IMR-90 (cell line): ENCODE measurements at regions not wholly inside any gene's neighbourhood (a gene's known extent, or its start where the extent isn't known, plus 50 kb on each side); places are given as distances from the start of the nearest gene placed in this dataset.

Experiments
- ATAC-seq: fragments of 200-7000 bp; cut with Tn5 transposase; 2 replicates; pipeline ENCODE4 v1.9.1; 2020; ENCODE audit warnings: low read depth, mild to moderate bottlenecking, moderate library complexity
- BruUV-seq: library from RNA; stranded (reverse); fragments of 400-500 nt; replicated peaks from 2 replicates; lab custom pipeline; 2021; lab: Mats Ljungman, UMichigan
- CTCF ChIA-PET: fragments of 300-600 bp; formaldehyde crosslinking; extraction: SDS; loops from one replicate; lab custom pipeline; 2021; ENCODE audit warnings: antibody characterized with exemption; lab: Yijun Ruan, JAX
- POLR2A ChIA-PET: fragments of 300-600 bp; sonication (Branson Sonifier 250); formaldehyde crosslinking; loops from one replicate; lab custom pipeline; 2022; ENCODE audit warnings: antibody characterized with exemption; ENCODE audit not compliant: unreplicated experiment; lab: Charles Lee
- DNase-seq: peaks from one replicate; pipeline ENCODE4 v3.0.0; 2013
- H2AFZ ChIP-seq: replicated peaks from 2 replicates; pipeline ENCODE3; 2013; ENCODE audit warnings: low read length, mild to moderate bottlenecking; ENCODE audit not compliant: poor library complexity
- H2AK5ac ChIP-seq: 2 replicates; pipeline ENCODE4 v1.6.1; 2013; ENCODE audit warnings: low read depth, low read length, inconsistent platforms
- H2AK9ac ChIP-seq: replicated peaks from 2 replicates; pipeline ENCODE3; 2013; ENCODE audit warnings: mild to moderate bottlenecking, low read depth, low read length, moderate library complexity; ENCODE audit not compliant: poor library complexity
- H2BK120ac ChIP-seq: 2 replicates; pipeline ENCODE4 v1.6.1; 2013; ENCODE audit warnings: low read depth, low read length, inconsistent platforms
- H2BK15ac ChIP-seq: 3 replicates; pipeline ENCODE4 v1.6.1; 2013; ENCODE audit warnings: low read depth, low read length, inconsistent platforms
- H2BK20ac ChIP-seq: 2 replicates; pipeline ENCODE4 v1.6.1; 2013; ENCODE audit warnings: low read depth, mild to moderate bottlenecking, inconsistent platforms, low read length, moderate library complexity
- H2BK5ac ChIP-seq: 2 replicates; pipeline ENCODE4 v1.6.1; 2013; ENCODE audit warnings: mild to moderate bottlenecking, low read depth, low read length, inconsistent platforms; ENCODE audit not compliant: poor library complexity, severe bottlenecking
- H3K14ac ChIP-seq: replicated peaks from 2 replicates; pipeline ENCODE4 v1.6.1; 2013; ENCODE audit warnings: low read depth, low read length, inconsistent platforms
- H3K18ac ChIP-seq: 2 replicates; pipeline ENCODE4 v1.6.1; 2013; ENCODE audit warnings: low read depth, low read length, control low read depth
- H3K23ac ChIP-seq: 2 replicates; pipeline ENCODE4 v1.6.1; 2013; ENCODE audit warnings: low read depth, low read length, inconsistent platforms
- H3K27ac ChIP-seq: 2 replicates; pipeline ENCODE4 v1.5.1; 2013; ENCODE audit warnings: mild to moderate bottlenecking, control low read depth, low read length; ENCODE audit not compliant: insufficient read depth
- H3K27me3 ChIP-seq: 2 replicates; pipeline ENCODE4 v1.6.1; 2013; ENCODE audit warnings: low read length; ENCODE audit not compliant: control insufficient read depth, insufficient read depth
- H3K36me3 ChIP-seq: 2 replicates; pipeline ENCODE4 v1.6.1; 2013; ENCODE audit warnings: low read length, mixed read lengths; ENCODE audit not compliant: control insufficient read depth, insufficient read depth
- H3K4ac ChIP-seq: 2 replicates; pipeline ENCODE4 v1.6.1; 2013; ENCODE audit warnings: low read depth, low read length, inconsistent platforms
- H3K4me1 ChIP-seq: 2 replicates; pipeline ENCODE4 v1.6.1; 2013; ENCODE audit warnings: low read length, mixed read lengths; ENCODE audit not compliant: control insufficient read depth, insufficient read depth
- H3K4me2 ChIP-seq: 2 replicates; pipeline ENCODE4 v1.6.1; 2013; ENCODE audit warnings: low read depth, mild to moderate bottlenecking, control low read depth, low read length, moderate library complexity
- H3K4me3 ChIP-seq: 2 replicates; pipeline ENCODE4 v1.5.1; 2013; ENCODE audit warnings: low read depth, mild to moderate bottlenecking, control low read depth, low read length, moderate library complexity; ENCODE audit not compliant: insufficient read depth
- H3K56ac ChIP-seq: 2 replicates; pipeline ENCODE4 v1.6.1; 2013; ENCODE audit warnings: low read length, inconsistent platforms; ENCODE audit not compliant: insufficient read depth; ENCODE audit errors: extremely low read depth
- H3K79me1 ChIP-seq, 2 experiments: 2 replicates each; pipeline ENCODE4 v1.6.1; 2013; ENCODE audit warnings: low read length in 2 of 2, inconsistent platforms in 1 of 2, low read depth in 1 of 2
- H3K9ac ChIP-seq: 2 replicates; pipeline ENCODE4 v1.6.1; 2013; ENCODE audit warnings: low read depth, low read length, control low read depth
- H3K9me1 ChIP-seq: 2 replicates; pipeline ENCODE4 v1.6.1; 2013; ENCODE audit warnings: low read length, inconsistent platforms; ENCODE audit not compliant: insufficient read depth
- H3K9me3 ChIP-seq: 2 replicates; pipeline ENCODE4 v1.6.1; 2013; ENCODE audit warnings: low read length; ENCODE audit not compliant: control insufficient read depth, insufficient read depth
- H4K20me1 ChIP-seq: 2 replicates; pipeline ENCODE4 v1.6.1; 2013; ENCODE audit warnings: low read length, inconsistent platforms; ENCODE audit not compliant: insufficient read depth
- H4K5ac ChIP-seq: 2 replicates; pipeline ENCODE4 v1.6.1; 2013; ENCODE audit warnings: mild to moderate bottlenecking, low read depth, low read length, control low read depth
- H4K8ac ChIP-seq, 2 experiments: 2 replicates each; pipeline ENCODE4 v1.6.1; 2013; ENCODE audit warnings: low read depth in 2 of 2, low read length in 2 of 2, control low read depth in 1 of 2, inconsistent platforms in 1 of 2
- H4K91ac ChIP-seq: 2 replicates; pipeline ENCODE4 v1.6.1; 2013; ENCODE audit warnings: low read depth, low read length, inconsistent platforms; ENCODE audit not compliant: insufficient read depth
- BHLHE40 ChIP-seq: fragments of 150-350 bp; IDR thresholded peaks from 2 replicates; pipeline ENCODE4 v1.6.1; 2016; ENCODE audit warnings: mild to moderate bottlenecking, low read depth, low read length
- CEBPB ChIP-seq: IDR thresholded peaks from 2 replicates; pipeline ENCODE4 v1.6.1; 2012; ENCODE audit warnings: low read depth, low read length, improper control_type of control experiment
- CHD1 ChIP-seq: IDR thresholded peaks from 2 replicates; pipeline ENCODE4 v1.6.1; 2012; ENCODE audit warnings: low read depth, low read length, improper control_type of control experiment
- CTCF ChIP-seq: conservative IDR thresholded peaks from 2 replicates; pipeline ENCODE4 v1.5.1; 2012; ENCODE audit warnings: mild to moderate bottlenecking, low read depth, low read length, improper control_type of control experiment
- ELK1 ChIP-seq: fragments of 150-350 bp; IDR thresholded peaks from 2 replicates; pipeline ENCODE4 v1.6.1; 2016; ENCODE audit warnings: low read depth, mild to moderate bottlenecking, low read length, moderate library complexity, borderline replicate concordance
- FOS ChIP-seq: fragments of 150-350 bp; IDR thresholded peaks from 2 replicates; pipeline ENCODE4 v1.6.1; 2016; ENCODE audit warnings: low read depth, low read length
- MAFK ChIP-seq: IDR thresholded peaks from 2 replicates; pipeline ENCODE4 v1.6.1; 2012; ENCODE audit warnings: low read depth, low read length, improper control_type of control experiment
- MAZ ChIP-seq: IDR thresholded peaks from 2 replicates; pipeline ENCODE4 v1.6.1; 2012; ENCODE audit warnings: low read depth, mild to moderate bottlenecking, low read length, improper control_type of control experiment, moderate library complexity, borderline replicate concordance
- MXI1 ChIP-seq: IDR thresholded peaks from 2 replicates; pipeline ENCODE4 v1.6.1; 2012; ENCODE audit warnings: low read depth, mild to moderate bottlenecking, low read length, moderate library complexity, borderline replicate concordance
- NFE2L2 ChIP-seq: fragments of 150-350 bp; IDR thresholded peaks from 2 replicates; pipeline ENCODE4 v1.6.1; 2016; ENCODE audit warnings: low read depth, mild to moderate bottlenecking, low read length
- POLR2A ChIP-seq: IDR thresholded peaks from 2 replicates; pipeline ENCODE4 v1.6.1; 2012; ENCODE audit warnings: mild to moderate bottlenecking, low read depth, low read length
- RAD21 ChIP-seq: IDR thresholded peaks from 2 replicates; pipeline ENCODE4 v1.6.1; 2012; ENCODE audit warnings: low read length, improper control_type of control experiment
- RFX5 ChIP-seq: IDR thresholded peaks from 2 replicates; pipeline ENCODE4 v1.8.0; 2012; ENCODE audit warnings: low read depth, mild to moderate bottlenecking, low read length, moderate library complexity
- USF2 ChIP-seq: fragments of 150-350 bp; IDR thresholded peaks from 2 replicates; pipeline ENCODE4 v1.6.1; 2017; ENCODE audit warnings: mild to moderate bottlenecking, antibody characterized with exemption, low read length, low read depth
- WGBS, 2 experiments: methylation state at CpG; one replicate each; pipeline versions ENCODE4 v1.1.5 to v1.1.7; 2013; ENCODE audit warnings: missing lambda C conversion rate in 2 of 2; ENCODE audit not compliant: insufficient read length in 1 of 2; ENCODE audit errors: extremely low coverage in 2 of 2; 5-methylcytosine and 5-hydroxymethylcytosine counted together
- dilution Hi-C: fragments of 300-500 bp; cut with HindIII; formaldehyde crosslinking; loops from one replicate; pipeline ENCODE4 v1.14.3; 2018; ENCODE audit warnings: low sequenced_read_pairs; ENCODE audit not compliant: unreplicated experiment
- in situ Hi-C: fragments of 300-500 bp; cut with MboI; formaldehyde crosslinking; loops from 3 replicates; pipeline ENCODE4 v1.14.3; 2019; ENCODE audit warnings: low sequenced_read_pairs, inconsistent platforms, mixed read lengths
- intact Hi-C: fragments of 100-400 bp; cut with micrococcal nuclease; formaldehyde crosslinking; loops from 2 replicates; pipeline ENCODE4 v1.10.0; 2022

- Histone ChIP-seq H4K91ac (no peak overlapping the region), H3K9me3 (no peaks in the 10 kb centered on the region), H3K4ac (no peak overlapping the region), H3K4me2 (no peak overlapping the region), H4K8ac (no peak overlapping the region), H2AK9ac (no peak overlapping the region), H3K18ac (no peak overlapping the region), H3K4me3 (no peak overlapping the region), H3K14ac (no peak overlapping the region), H3K36me3 (no peaks in the 10 kb centered on the region), H2AK5ac (no peak overlapping the region), H2BK20ac (no peak overlapping the region), H3K4me1 (peaks cover 15% of the 10 kb centered on the region), H3K79me1 (peaks cover 32 to 34% of the 10 kb centered on the region in 2 experiments), H4K20me1 (peaks cover 4% of the 10 kb centered on the region; the same call in 1 of the 2 replicates), H4K5ac (no peak overlapping the region), H2AFZ (no peak overlapping the region), H3K9ac (no peak overlapping the region), H3K56ac (no peak overlapping the region), H3K9me1 (peaks cover 19% of the 10 kb centered on the region; the same call in 1 of the 2 replicates), H3K23ac (no peak overlapping the region), H2BK120ac (no peak overlapping the region), H3K27me3 (no peaks in the 10 kb centered on the region), H2BK15ac (no peak overlapping the region), H2BK5ac (no peak overlapping the region), H3K27ac (no peak overlapping the region)
- TF ChIP-seq CTCF: no peak
- TF ChIP-seq BHLHE40: no peak
- no peak for TF ChIP-seq RAD21
- TF ChIP-seq MXI1: no peak
- TF ChIP-seq ELK1: no peak
- no peak for TF ChIP-seq FOS
- TF ChIP-seq MAZ: no peak
- no peak for TF ChIP-seq CEBPB
- no peak for TF ChIP-seq RFX5
- no peak for TF ChIP-seq CHD1
- no peak for TF ChIP-seq NFE2L2
- no peak for TF ChIP-seq USF2
- TF ChIP-seq MAFK: no peak
- TF ChIP-seq POLR2A: no peak
- dilution Hi-C loops (no loop called here), intact Hi-C loops (no loop called here), in situ Hi-C loops (no loop called here)
- no TSS peak for BruUV-seq
- ChIA-PET POLR2A (no interaction called here), CTCF (no interaction called here)
- no peak for DNase-seq
- ATAC-seq: no peak
- WGBS, 2 experiments: 100% methylated on average over 1 of the region's 4 CpGs; no CpG with 5 or more reads in 1 of the 2 experiments
Measured at GRCh38 chr15:62436235-62436634, 271.1 kb upstream of the C2CD4B start.
